Right ventricle myocardium superior (tissue), 1 donor: ENCODE measurements at regions not wholly inside any gene's neighbourhood (a gene's known extent, or its start where the extent isn't known, plus 50 kb on each side); places are given as distances from the start of the nearest gene placed in this dataset.
"Not testable (repeated sequence)": the region's sequence is repeated elsewhere in the genome, so short reads cannot be mapped to it uniquely, and the experiment has no call there.

Source experiments
- ATAC-seq: fragments of 200-7000 bp; cut with Tn5 transposase; one replicate; pipeline ENCODE4 v1.9.1; 2020; ENCODE audit warnings: mild to moderate bottlenecking; ENCODE audit not compliant: poor library complexity
- DNase-seq: peaks from one replicate; pipeline ENCODE4 v3.0.0-alpha.2; 2020
- intact Hi-C: fragments of 100-400 bp; cut with DNase I; formaldehyde crosslinking; loops from one replicate; pipeline ENCODE4 v1.11.2; 2022
- donor health status: DM: no; HTN: yes; CAD: no; lungs with severe emphysema.

DNA sequence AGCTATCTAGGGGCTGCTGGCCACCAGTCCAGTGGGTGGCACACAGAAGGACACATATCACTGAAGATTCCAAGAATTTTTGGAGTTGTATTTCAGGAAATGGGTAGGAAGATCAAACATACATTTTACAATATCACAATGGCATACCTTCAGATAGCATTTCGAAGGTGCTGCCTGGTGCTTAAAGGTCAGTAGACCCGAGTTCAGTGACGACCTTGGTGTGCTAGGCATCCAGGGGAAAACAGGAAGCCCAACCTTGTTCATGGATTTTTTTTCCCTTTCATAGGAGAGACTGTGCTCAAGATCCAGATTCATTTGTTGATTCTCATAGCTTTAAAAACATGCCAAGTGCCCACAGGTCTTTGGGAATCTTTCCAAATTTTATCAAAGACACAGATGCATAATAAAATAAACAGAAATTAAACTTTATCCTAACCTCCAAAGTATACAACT, 51.0 kb upstream of the RCBTB2 start:
- intact Hi-C loops, result no loop called here
- ATAC-seq (no peak), DNase-seq (no peak)

GRCh38 chr13:48585456-48585840, 52.6 kb upstream of the RCBTB2 start:
- ATAC-seq (peak; percentile 80), DNase-seq (no peak)
- intact Hi-C loops, result no loop called here

DNA sequence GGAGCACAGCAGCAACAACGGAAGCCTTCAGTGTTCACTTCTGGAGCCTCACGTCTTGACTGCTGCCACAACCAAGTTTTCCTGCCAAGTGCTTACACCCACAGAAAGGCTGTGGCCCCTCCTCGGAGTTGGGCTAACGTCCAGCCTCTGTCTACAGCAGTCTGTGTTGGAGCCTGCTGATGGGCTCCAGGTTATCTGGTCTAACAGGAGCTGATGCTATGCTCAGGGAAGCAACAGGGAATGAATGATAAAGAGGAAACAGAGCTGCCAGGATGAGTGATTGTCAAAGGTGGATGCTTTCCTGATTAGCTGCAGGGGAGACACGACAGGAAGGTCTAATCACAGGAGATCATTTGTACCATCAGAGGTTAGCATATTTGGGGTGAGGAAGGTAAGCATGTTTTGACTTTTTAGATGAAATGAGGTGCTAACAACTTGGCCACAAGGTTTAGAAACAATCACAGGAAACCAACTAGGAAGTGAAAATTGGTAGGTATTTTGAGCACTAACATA, 53.8 kb upstream of the RCBTB2 start:
- intact Hi-C loops, result no loop called here
- DNase-seq (peak; percentile 75), ATAC-seq (peak; percentile 72)

DNA sequence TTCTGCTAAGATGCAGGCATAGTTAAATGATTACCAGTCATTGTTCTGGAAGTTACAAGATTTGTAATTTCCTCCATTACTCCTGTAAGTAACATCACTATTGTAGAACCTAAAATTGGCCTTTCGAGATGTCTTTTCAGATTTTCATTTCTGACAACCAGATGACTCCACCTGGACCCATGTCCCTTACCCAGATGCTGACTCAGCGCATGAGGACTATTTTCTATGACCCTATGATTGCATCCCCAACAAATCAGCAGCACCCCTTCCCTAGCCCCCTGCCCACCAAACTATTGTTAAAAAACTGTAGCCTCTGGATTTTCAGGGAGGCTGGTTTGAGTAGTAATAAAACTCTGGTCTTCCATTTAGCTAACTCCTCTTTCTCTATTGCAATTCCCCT, 55.2 kb upstream of the RCBTB2 start:
- ATAC-seq (no peak), DNase-seq (no peak)
- intact Hi-C loops, result no loop called here

DNA sequence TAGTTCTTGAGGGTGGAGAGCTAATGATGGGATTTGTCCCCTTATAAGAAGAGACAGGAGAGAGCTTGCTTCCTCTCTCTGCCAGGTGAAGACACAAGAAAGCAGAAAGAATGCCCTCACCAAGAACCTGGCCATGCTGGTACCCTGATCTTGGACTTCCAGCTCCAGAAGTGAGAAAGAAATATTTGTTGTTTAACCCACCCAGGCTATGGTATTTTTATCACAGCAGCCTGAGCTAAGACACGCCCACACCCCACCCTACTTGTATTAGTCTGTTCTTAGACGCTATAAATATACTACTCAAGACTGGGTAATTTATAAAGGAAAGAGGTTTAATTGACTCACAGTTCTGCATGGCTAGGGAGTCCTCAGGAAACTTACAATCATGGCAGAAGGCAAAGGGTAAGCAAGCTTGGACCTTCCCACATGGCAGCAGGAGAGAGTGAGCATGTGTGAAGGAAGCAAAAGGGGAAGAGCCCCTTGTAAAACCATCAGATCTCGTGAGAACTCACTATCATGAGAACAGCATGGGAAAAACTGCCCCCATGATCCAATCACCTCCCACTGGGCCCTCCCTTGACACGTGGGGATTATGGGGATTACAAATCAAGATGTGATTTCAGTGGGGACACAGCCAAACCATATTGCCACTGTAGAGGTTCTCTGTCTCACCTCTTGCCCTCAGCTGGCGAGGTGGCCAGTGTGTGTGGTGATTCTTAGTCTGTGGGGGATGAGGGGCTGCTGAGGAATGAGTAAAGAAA, 57.4 kb upstream of the RCBTB2 start:
- no peak for ATAC-seq
- intact Hi-C loops, result no loop called here
- no peak for DNase-seq

GRCh38 chr13:48591124-48591872, 58.4 kb upstream of the RCBTB2 start:
- ATAC-seq, intact Hi-C loops, DNase-seq: not testable (repeated sequence)

DNA sequence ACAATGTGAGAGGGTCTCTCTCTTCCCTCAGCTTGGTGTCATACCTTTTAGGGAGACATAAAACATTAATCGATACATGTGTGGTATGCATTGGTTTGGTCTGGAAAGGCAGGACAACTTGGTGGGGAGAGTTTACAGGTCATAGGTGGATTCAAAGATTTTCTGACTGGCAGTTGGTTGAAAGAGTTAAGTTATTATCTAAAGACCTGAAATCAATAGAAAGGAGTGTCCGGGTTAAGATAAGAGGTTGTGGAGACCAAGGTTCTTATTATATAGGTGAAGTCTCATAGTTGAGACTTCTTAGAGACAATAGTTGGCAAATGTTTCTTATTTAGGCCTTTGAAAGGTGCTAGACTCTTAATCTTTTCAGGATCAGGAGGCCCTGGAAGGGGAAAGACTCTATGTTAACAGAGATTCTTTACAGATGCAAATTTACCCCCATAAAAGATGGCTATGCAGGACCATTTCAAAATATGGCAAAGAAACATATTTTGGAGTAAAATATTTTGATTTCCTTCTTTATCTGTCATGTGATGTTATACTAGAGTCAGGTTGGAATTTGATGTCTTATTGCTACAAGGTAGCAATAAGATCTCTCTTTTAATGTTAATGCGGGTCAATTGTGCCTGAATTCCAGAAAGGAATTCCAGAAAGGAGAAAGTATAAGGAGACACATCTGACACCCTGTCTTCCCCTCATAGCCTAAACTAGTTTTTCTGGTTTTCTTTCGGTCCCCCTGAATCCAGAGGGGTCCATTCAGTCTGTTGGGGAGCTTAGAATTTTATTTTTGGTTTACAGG, 59.2 kb upstream of the RCBTB2 start:
- intact Hi-C loops, result no loop called here
- DNase-seq (no peak), ATAC-seq (no peak)

DNA sequence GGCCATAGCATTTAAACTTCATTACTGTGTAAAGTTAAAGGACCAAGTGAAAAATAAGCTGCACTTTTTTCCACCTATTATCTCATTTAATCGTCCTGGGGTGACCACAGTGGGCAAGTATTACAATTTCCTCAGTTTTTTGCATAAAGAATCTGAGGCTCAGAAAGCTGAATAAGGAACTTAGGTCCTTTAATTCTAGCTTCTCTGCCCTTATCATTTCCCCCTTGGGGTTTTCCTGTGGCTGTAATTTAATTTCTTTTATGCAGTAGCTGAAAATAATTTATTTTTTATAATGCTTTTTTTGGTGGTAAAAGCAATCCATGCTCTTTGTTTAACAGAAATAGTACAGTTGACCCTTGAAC, 59.8 kb upstream of the RCBTB2 start:
- ATAC-seq, result no peak
- intact Hi-C loops, result no loop called here

GRCh38 chr13:48593536-48593935, 60.2 kb upstream of the CYSLTR2 start:
- DNase-seq (no peak), ATAC-seq (no peak)
- intact Hi-C loops, result no loop called here

More for the DNA sequence above, 59.8 kb upstream of the RCBTB2 start:
- DNase-seq, result no peak

- intact Hi-C loops, result no loop called here
- ATAC-seq (no peak), DNase-seq (no peak)
Observed at GRCh38 chr13:48594096-48594815, 59.5 kb upstream of the CYSLTR2 start.

- peak; percentile 96 for ATAC-seq
- peak; percentile 66 for DNase-seq
- intact Hi-C loops, result loop anchor here (2.0 kb wide), 1 partner anchor 173 kb away; no protein-coding TSS in a partner anchor
Observed at GRCh38 chr13:48595431-48596429, 58.0 kb upstream of the CYSLTR2 start.

GRCh38 chr13:48600374-48601364, 53.1 kb upstream of the CYSLTR2 start:
- ATAC-seq (peak; percentile 56), DNase-seq (no peak)
- intact Hi-C loops, result no loop called here

DNA sequence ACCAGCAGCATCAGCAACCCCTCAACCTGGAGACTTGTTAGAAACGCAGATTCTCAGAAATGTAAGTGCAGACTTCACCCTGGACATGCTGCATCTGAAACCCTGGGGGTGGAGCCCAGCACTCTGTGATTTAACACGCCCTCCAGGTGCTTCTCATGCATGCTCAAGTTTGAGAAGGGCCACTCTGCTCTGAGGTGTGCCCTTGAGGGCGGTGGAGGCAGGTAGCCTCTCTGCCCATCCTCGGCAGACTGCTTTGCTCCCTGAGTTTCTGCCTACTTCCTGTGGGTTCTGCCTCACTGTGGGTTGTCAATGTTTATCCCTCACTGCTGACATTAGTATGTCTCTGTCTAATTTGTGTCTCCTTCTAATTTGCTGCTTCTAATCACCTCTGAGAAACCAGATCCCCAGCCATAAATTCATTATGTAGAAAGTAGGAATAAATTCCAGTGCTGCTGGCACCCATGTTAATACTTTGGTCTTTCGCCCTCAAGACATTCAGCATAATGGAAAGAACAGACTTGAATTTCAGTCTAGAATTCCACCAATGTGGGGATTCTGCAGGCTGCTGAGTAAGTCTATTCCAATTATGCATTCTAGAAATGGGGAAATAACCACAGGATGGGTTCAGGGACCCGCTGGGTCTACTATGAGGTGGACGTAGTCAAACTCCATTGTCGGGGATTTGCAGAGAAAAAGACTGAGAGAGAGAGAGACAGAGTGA, 51.3 kb upstream of the CYSLTR2 start:
- no peak for DNase-seq
- no peak for ATAC-seq
- intact Hi-C loops, result no loop called here

DNA sequence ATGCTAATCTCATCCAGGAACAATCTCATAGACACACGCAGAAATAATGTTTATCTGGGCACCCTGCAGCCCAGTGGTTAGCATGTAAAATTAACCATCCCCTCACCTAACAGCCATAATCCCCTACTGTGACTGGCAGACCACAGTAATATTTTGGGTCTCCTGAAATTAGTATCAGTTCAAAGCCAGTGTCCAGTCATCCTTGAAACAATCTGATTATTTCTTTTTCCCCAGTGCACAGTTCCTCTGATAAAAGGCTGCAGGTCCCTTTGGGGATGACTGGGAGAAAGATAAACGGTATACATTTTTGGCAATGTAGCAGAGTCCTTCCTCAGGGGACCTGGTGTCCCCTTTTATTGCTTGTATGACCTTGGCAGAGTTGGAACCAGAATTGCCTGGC, 50.4 kb upstream of the CYSLTR2 start:
- no peak for DNase-seq
- no peak for ATAC-seq

More for the DNA sequence above, 50.4 kb upstream of the CYSLTR2 start:
- intact Hi-C loops, result no loop called here
